Neural cell (in vitro differentiated cells): ENCODE measurements at regions not wholly inside any gene's neighbourhood (a gene's known extent, or its start where the extent isn't known, plus 50 kb on each side); places are given as distances from the start of the nearest gene placed in this dataset.

Experiments used
- EP300 ChIP-seq: fragments of 450-650 bp; conservative IDR thresholded peaks from 2 replicates; pipeline ENCODE4 v1.6.1; 2014; ENCODE audit warnings: antibody characterized with exemption, mild to moderate bottlenecking, moderate library complexity; ENCODE audit not compliant: poor library complexity, severe bottlenecking
- EZH2 ChIP-seq: fragments of 200-600, 300-800 bp; shearing (Covaris generic), sonication (generic); IDR thresholded peaks from 2 replicates; pipeline ENCODE4 v1.6.1; 2014; ENCODE audit warnings: antibody characterized with exemption, low read length, borderline replicate concordance, mild to moderate bottlenecking; ENCODE audit not compliant: insufficient read depth, poor library complexity, severe bottlenecking
- MXI1 ChIP-seq: fragments of 450-650 bp; conservative IDR thresholded peaks from 2 replicates; pipeline ENCODE4 v1.6.1; 2014; ENCODE audit warnings: antibody characterized with exemption, mild to moderate bottlenecking; ENCODE audit not compliant: poor library complexity, severe bottlenecking
- RAD21 ChIP-seq: fragments of 450-650 bp; conservative IDR thresholded peaks from 2 replicates; pipeline ENCODE4 v1.6.1; 2014; ENCODE audit warnings: antibody characterized with exemption, mild to moderate bottlenecking, moderate library complexity
- TF ChIP-seq, protein P1 (sequence below): fragments of 450-650 bp; IDR thresholded peaks from 2 replicates; pipeline ENCODE4 v1.5.1; 2014; ENCODE audit warnings: antibody characterized with exemption, mild to moderate bottlenecking, moderate library complexity; ENCODE audit not compliant: poor library complexity, severe bottlenecking

DNA sequence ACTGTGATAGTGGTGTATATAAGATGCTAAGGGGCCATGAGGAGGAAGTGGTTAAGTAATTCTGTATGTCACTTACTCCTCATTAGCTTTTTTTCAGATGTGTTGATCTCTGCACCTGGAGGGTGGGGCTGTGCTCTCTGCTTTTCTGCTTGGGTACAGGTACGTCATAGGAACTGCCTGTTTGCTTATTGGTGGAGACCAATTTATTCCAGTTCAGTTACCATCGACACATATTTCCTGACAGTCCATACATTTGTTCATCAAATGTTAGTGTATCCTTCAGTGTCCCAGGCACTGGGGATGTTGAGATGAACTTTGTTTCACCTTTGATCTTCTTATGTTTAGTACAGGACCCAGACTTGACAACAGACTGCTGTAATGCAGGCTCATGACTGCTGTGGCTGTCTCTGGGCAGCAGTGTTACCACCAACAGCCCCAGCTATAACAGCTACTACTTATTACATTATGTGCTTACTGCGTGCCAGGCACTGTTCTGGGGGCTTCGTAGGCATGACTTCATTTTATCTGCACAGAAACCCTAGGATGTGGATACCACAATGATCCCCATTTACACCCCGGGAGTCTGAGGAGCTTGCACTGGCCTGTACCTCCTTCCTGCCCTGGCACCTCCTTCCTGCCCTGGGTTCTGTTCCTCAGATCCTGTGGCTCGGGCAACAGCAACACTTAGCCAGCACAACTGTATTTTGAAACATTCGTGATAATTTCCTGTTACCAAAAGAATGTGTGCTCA, 87.4 kb downstream of the BUB3 start:
- TF ChIP-seq EZH2 (no peak), MXI1 (no peak), RAD21 (no peak), EP300 (no peak)
- TF ChIP-seq, protein P1, sequence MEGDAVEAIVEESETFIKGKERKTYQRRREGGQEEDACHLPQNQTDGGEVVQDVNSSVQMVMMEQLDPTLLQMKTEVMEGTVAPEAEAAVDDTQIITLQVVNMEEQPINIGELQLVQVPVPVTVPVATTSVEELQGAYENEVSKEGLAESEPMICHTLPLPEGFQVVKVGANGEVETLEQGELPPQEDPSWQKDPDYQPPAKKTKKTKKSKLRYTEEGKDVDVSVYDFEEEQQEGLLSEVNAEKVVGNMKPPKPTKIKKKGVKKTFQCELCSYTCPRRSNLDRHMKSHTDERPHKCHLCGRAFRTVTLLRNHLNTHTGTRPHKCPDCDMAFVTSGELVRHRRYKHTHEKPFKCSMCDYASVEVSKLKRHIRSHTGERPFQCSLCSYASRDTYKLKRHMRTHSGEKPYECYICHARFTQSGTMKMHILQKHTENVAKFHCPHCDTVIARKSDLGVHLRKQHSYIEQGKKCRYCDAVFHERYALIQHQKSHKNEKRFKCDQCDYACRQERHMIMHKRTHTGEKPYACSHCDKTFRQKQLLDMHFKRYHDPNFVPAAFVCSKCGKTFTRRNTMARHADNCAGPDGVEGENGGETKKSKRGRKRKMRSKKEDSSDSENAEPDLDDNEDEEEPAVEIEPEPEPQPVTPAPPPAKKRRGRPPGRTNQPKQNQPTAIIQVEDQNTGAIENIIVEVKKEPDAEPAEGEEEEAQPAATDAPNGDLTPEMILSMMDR, result no peak
